Upper lobe of right lung (tissue), 1 donor: ENCODE measurements at regions not wholly inside any gene's neighbourhood (a gene's known extent, or its start where the extent isn't known, plus 50 kb on each side); places are given as distances from the start of the nearest gene placed in this dataset.
A peak's percentile ranks its signal among the peaks of the same experiment; 100 is the strongest.

Source experiments
- ATAC-seq: fragments of 200-7000 bp; cut with Tn5 transposase; one replicate; pipeline ENCODE4 v1.9.1; 2020; ENCODE audit warnings: mild to moderate bottlenecking, moderate library complexity
- DNase-seq: peaks from one replicate; pipeline ENCODE4 v3.0.0-alpha.2; 2020
- H3K27ac ChIP-seq: fragments of 200-600 bp; one replicate; pipeline ENCODE4 v1.8.0; 2022
- H3K27me3 ChIP-seq: fragments of 200-600 bp; one replicate; pipeline ENCODE4 v1.8.0; 2022; ENCODE audit warnings: mild to moderate bottlenecking
- H3K36me3 ChIP-seq: fragments of 200-600 bp; one replicate; pipeline ENCODE4 v1.8.0; 2022
- H3K4me1 ChIP-seq: fragments of 200-600 bp; one replicate; pipeline ENCODE4 v1.8.0; 2022
- H3K4me3 ChIP-seq: fragments of 200-600 bp; one replicate; pipeline ENCODE4 v1.8.0; 2022; ENCODE audit warnings: mild to moderate bottlenecking
- H3K9me3 ChIP-seq: fragments of 200-600 bp; one replicate; pipeline ENCODE4 v1.8.0; 2022
- intact Hi-C: fragments of 100-400 bp; cut with DNase I; formaldehyde crosslinking; loops from one replicate; pipeline ENCODE4 v1.11.0; 2022
- TF ChIP-seq, protein P1 (sequence below): fragments of 200-600 bp; IDR thresholded peaks from one replicate; pipeline ENCODE4 v1.8.0; 2022; ENCODE audit warnings: antibody characterized with exemption
- donor health status: DM: no; HTN: yes; CAD: no; lungs with severe emphysema.

DNA sequence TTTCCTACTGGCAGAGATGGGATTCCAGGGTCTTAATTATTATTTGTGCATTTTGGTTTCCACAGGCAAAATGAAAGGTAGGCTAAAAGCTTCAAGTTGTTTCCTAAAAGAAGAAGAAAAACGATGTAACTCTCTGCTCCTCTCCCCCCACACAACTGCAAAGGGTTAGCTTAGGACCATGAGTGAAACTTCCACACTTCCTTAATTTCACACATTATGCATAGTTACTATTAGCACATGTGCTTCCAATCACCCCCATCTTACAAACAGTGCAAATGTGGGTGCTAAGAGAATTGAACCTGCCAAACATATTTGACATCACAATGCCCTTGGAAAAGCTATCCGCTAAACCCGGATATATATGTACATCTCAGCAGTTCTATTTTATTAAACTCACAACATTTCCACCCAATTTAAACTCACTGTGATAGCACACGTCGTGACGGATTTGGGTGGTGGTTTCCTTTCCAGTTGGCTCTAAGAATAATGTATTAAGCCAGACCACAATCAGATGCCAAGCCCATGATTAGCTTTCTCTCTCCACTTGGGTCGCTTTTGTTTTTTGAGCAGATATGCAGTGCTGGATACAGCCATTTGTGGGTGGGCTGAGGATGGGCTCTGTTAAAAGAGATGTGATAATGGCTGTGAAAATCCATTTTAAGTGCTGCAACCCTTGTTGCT, 245.0 kb upstream of the POU2AF2 start:
- DNase-seq (no peak), ATAC-seq (no peak)
- Histone ChIP-seq H3K9me3 (no peaks in the 10 kb centered on the region), H3K36me3 (no peaks in the 10 kb centered on the region), H3K4me3 (no peak overlapping the region), H3K27ac (no peak overlapping the region), H3K27me3 (no peaks in the 10 kb centered on the region), H3K4me1 (no peaks in the 10 kb centered on the region)
- TF ChIP-seq, protein P1, sequence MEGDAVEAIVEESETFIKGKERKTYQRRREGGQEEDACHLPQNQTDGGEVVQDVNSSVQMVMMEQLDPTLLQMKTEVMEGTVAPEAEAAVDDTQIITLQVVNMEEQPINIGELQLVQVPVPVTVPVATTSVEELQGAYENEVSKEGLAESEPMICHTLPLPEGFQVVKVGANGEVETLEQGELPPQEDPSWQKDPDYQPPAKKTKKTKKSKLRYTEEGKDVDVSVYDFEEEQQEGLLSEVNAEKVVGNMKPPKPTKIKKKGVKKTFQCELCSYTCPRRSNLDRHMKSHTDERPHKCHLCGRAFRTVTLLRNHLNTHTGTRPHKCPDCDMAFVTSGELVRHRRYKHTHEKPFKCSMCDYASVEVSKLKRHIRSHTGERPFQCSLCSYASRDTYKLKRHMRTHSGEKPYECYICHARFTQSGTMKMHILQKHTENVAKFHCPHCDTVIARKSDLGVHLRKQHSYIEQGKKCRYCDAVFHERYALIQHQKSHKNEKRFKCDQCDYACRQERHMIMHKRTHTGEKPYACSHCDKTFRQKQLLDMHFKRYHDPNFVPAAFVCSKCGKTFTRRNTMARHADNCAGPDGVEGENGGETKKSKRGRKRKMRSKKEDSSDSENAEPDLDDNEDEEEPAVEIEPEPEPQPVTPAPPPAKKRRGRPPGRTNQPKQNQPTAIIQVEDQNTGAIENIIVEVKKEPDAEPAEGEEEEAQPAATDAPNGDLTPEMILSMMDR = no peak
- intact Hi-C loops = no loop called here

DNA sequence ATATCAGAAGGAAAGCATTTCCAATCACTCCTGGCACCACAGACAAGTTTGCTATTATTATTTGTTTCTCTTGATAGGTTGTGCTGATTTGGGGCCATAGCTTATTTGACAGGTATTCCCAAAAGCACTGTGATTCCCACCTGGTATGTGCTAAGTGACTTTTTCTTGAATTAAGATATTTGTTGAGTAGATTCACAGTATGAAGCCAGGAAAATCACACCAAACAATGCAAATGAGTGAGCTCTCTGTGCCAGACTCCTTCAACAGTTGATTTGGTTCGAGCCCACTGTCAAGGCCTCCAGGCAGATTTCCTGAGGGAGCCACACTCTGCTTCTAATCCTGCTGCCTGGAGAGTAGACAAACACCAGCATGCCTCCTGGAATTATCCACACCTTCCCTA, 253.0 kb upstream of the POU2AF2 start:
- ATAC-seq = no peak
- Histone ChIP-seq H3K36me3 (no peaks in the 10 kb centered on the region), H3K27ac (no peak overlapping the region), H3K27me3 (no peaks in the 10 kb centered on the region), H3K9me3 (no peaks in the 10 kb centered on the region), H3K4me3 (no peak overlapping the region), H3K4me1 (peaks cover 13% of the 10 kb centered on the region)
- DNase-seq = no peak
- TF ChIP-seq, protein P1 = no peak
- intact Hi-C loops = no loop called here

DNA sequence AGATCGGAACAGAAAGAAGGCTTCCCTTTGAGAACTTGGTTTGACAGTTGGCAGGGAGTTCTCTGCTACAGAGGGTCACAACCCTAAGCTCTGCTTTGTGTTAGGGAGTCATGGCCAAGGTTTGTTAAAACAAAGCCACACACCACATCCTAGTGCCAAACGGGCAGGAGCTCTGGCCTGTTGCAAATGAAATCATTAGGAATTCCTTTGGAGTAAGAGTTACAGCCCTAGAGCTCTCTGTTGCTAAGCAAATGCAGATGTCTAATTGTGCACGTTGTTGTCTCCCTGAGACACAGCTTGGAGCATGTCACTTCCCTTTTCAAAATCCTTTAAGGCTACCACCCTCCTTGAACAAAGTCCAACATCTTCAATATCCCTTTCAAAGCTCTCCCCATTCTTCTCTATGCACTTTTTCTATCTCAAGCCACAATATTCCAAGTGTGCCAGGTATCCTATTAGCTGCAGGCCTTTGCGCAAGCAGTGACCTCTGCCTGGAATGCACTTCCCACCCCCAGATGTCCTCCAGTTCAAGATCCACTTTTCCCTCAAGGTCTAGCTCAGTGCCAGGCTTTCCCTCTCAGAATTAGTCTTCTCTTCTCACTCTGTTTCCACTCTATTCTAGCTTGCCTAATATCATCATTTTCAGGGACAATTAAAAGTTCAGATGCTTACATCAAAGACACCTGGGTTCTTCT, 253.7 kb upstream of the POU2AF2 start:
- ATAC-seq (peak; percentile 30), DNase-seq (no peak)

DNA sequence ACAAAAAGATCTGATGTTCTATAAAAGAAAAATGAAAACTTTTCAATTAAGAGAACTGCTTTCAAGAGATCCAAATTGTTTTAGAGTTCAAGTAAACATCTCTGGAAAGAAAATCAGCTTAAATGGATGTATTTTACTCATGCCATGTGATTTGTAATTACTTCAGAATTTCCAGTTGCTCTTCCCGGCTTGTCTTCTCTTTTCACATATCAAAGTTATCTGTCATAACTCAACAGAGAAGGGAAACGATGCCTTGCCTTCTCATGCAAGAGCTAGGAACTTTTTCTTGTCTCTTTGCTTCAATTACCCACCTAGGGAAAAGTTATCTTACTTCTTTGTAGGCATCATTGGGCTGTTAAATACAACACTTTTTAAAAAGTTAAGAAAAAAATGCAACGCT, 255.2 kb upstream of the POU2AF2 start:
- H3K27ac ChIP-seq = no peak overlapping the region
- intact Hi-C loops = no loop called here
- H3K27me3 ChIP-seq = no peaks in the 10 kb centered on the region
- TF ChIP-seq, protein P1 = no peak
- H3K4me1 ChIP-seq = peaks cover 13% of the 10 kb centered on the region
- H3K36me3 ChIP-seq = no peaks in the 10 kb centered on the region
- no peak overlapping the region for H3K4me3 ChIP-seq
- no peaks in the 10 kb centered on the region for H3K9me3 ChIP-seq
- ATAC-seq (no peak), DNase-seq (no peak)

More for the DNA sequence above, 253.7 kb upstream of the POU2AF2 start:
- Histone ChIP-seq H3K9me3 (no peaks in the 10 kb centered on the region), H3K36me3 (no peaks in the 10 kb centered on the region), H3K4me1 (peaks cover 13% of the 10 kb centered on the region), H3K4me3 (no peak overlapping the region), H3K27me3 (no peaks in the 10 kb centered on the region), H3K27ac (no peak overlapping the region)
- intact Hi-C loops = no loop called here
- TF ChIP-seq, protein P1 = no peak

DNA sequence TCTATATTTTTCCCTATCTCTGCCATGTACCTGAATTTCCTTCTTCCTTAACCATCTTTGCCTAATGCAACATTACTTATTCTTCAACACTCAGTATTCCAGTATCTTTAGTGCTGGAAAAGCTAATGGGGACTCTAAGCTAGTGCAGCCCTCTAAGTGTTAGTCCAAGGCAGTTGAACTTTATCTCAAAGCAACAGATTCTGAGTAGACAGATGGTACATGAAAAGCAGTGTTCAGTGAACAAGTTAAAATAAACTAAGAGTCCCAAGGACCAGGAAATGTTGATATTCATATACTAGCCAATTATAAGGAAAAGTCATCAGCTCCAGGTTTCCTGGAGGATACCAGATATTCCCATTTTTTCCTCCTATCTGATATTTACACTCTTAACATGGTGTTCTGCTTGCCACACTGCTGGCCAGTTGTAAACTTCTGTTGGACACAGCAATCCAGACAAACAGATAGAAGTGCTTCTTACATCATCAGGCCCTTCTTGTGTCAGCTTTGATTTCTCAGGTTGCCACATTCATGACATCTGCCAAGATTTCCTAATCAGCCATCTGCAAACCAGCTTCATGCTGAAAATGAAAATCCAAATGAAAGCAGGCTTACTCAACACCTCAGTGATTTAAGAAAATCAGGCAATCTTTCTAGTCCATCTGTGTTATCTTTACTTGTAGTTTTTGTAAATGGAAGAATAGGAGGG, 255.9 kb upstream of the POU2AF2 start:
- no peaks in the 10 kb centered on the region for H3K27me3 ChIP-seq
- ATAC-seq (peak; percentile 65), DNase-seq (no peak)
- peaks cover 13% of the 10 kb centered on the region for H3K4me1 ChIP-seq
- no peak overlapping the region for H3K4me3 ChIP-seq
- no peak overlapping the region for H3K27ac ChIP-seq
- H3K9me3 ChIP-seq = no peaks in the 10 kb centered on the region
- H3K36me3 ChIP-seq = no peaks in the 10 kb centered on the region
- intact Hi-C loops = no loop called here
- TF ChIP-seq, protein P1 = no peak
